Smooth muscle cell (in vitro differentiated cells): ENCODE measurements at regions not wholly inside any gene's neighbourhood (a gene's known extent, or its start where the extent isn't known, plus 50 kb on each side); places are given as distances from the start of the nearest gene placed in this dataset.

Experiments used
- DNase-seq: peaks from one replicate; lab custom pipeline; 2025; ENCODE audit not compliant: unreplicated experiment; lab: John Stamatoyannopoulos, UW
- H2AFZ ChIP-seq: fragments of 200-600 bp; sonication (generic); 2 replicates; pipeline ENCODE4 v1.6.0; 2016; ENCODE audit warnings: antibody characterized with exemption, low read depth, mild to moderate bottlenecking
- H3F3A ChIP-seq: fragments of 200-600 bp; sonication (generic); 2 replicates; pipeline ENCODE4 v1.6.0; 2017; ENCODE audit warnings: antibody characterized with exemption, low read depth
- H3K27ac ChIP-seq: fragments of 200-600 bp; sonication (generic); 2 replicates; pipeline ENCODE4 v1.5.1; 2016; ENCODE audit warnings: low read depth, mild to moderate bottlenecking
- H3K27me3 ChIP-seq: fragments of 200-600 bp; sonication (generic); 2 replicates; pipeline ENCODE4 v1.6.1; 2016; ENCODE audit warnings: low read depth, mild to moderate bottlenecking
- H3K36me3 ChIP-seq: fragments of 200-600 bp; sonication (generic); 2 replicates; pipeline ENCODE4 v1.5.1; 2016; ENCODE audit warnings: low read depth
- H3K4me1 ChIP-seq: fragments of 200-600 bp; sonication (generic); 2 replicates; pipeline ENCODE4 v1.5.1; 2016; ENCODE audit warnings: low read depth
- H3K4me2 ChIP-seq: fragments of 200-600 bp; sonication (generic); 2 replicates; pipeline ENCODE4 v1.6.0; 2016; ENCODE audit warnings: mild to moderate bottlenecking
- H3K4me3 ChIP-seq: fragments of 200-600 bp; sonication (generic); 2 replicates; pipeline ENCODE4 v1.5.1; 2016; ENCODE audit warnings: mild to moderate bottlenecking
- H3K79me2 ChIP-seq: fragments of 200-600 bp; sonication (generic); 2 replicates; pipeline ENCODE4 v1.6.0; 2016; ENCODE audit warnings: low read depth, mild to moderate bottlenecking
- H3K9ac ChIP-seq: fragments of 200-600 bp; sonication (generic); 2 replicates; pipeline ENCODE4 v1.6.0; 2016; ENCODE audit warnings: low read depth
- H3K9me3 ChIP-seq: fragments of 200-600 bp; sonication (generic); replicated peaks from 2 replicates; pipeline ENCODE4 v1.5.1; 2016; ENCODE audit warnings: low read depth
- H4K20me1 ChIP-seq: fragments of 200-600 bp; sonication (generic); 2 replicates; pipeline ENCODE4 v1.6.0; 2016; ENCODE audit warnings: low read depth
- CTCF ChIP-seq: fragments of 200-600 bp; sonication (generic); IDR thresholded peaks from 2 replicates; pipeline ENCODE4 v1.5.1; 2017; ENCODE audit warnings: borderline replicate concordance, mild to moderate bottlenecking, antibody characterized with exemption; ENCODE audit not compliant: insufficient read depth, poor library complexity, severe bottlenecking
- WGBS: methylation state at CpG from one replicate; pipeline ENCODE4 v1.1.7; 2016; ENCODE audit warnings: low lambda C conversion rate; 5-methylcytosine and 5-hydroxymethylcytosine counted together

GRCh38 chr16:26605626-26606271 is 461.0 kb upstream of the C16orf82 start:
- no peaks in the 10 kb centered on the region for H3K27me3 ChIP-seq
- no peaks in the 10 kb centered on the region for H3K4me1 ChIP-seq
- H3K9ac ChIP-seq = no peak overlapping the region
- no peaks in the 10 kb centered on the region for H3F3A ChIP-seq
- no peaks in the 10 kb centered on the region for H3K9me3 ChIP-seq
- no peak overlapping the region for H2AFZ ChIP-seq
- H3K27ac ChIP-seq = no peak overlapping the region
- no peak overlapping the region for H3K4me3 ChIP-seq
- H4K20me1 ChIP-seq = no peaks in the 10 kb centered on the region
- DNase-seq = no peak
- TF ChIP-seq CTCF = no peak
- WGBS = 77% methylated on average over 13 of the region's 13 CpGs
- H3K79me2 ChIP-seq = no peaks in the 10 kb centered on the region
- H3K4me2 ChIP-seq = no peak overlapping the region
- no peaks in the 10 kb centered on the region for H3K36me3 ChIP-seq

- no peaks in the 10 kb centered on the region for H3K79me2 ChIP-seq
- WGBS = 90% methylated on average over 3 of the region's 3 CpGs
- H4K20me1 ChIP-seq = no peaks in the 10 kb centered on the region
- H3K9me3 ChIP-seq = no peaks in the 10 kb centered on the region
- H3K4me2 ChIP-seq = no peak overlapping the region
- H3K4me3 ChIP-seq = no peak overlapping the region
- no peak overlapping the region for H2AFZ ChIP-seq
- H3F3A ChIP-seq = no peaks in the 10 kb centered on the region
- H3K36me3 ChIP-seq = no peaks in the 10 kb centered on the region
- TF ChIP-seq CTCF = no peak
- no peak for DNase-seq
- H3K4me1 ChIP-seq = no peaks in the 10 kb centered on the region
- H3K9ac ChIP-seq = no peak overlapping the region
- H3K27ac ChIP-seq = no peak overlapping the region
- H3K27me3 ChIP-seq = no peaks in the 10 kb centered on the region
These were observed 460.2 kb upstream of the C16orf82 start for GRCh38 chr16:26606381-26607150.

GRCh38 chr16:26614237-26614841 is 452.4 kb upstream of the C16orf82 start:
- DNase-seq = no peak
- Histone ChIP-seq H3F3A (no peaks in the 10 kb centered on the region), H3K79me2 (no peaks in the 10 kb centered on the region), H3K27me3 (no peaks in the 10 kb centered on the region), H3K27ac (no peak overlapping the region), H3K36me3 (no peaks in the 10 kb centered on the region), H3K4me2 (no peak overlapping the region), H3K9ac (no peak overlapping the region), H3K4me3 (no peak overlapping the region), H2AFZ (peak overlapping the region; percentile 30), H3K4me1 (no peaks in the 10 kb centered on the region), H3K9me3 (no peaks in the 10 kb centered on the region), H4K20me1 (no peaks in the 10 kb centered on the region)
- no peak for TF ChIP-seq CTCF
- WGBS = 52% methylated on average over 7 of the region's 7 CpGs
